ENCODE measurements at regions not wholly inside any gene's neighbourhood (a gene's known extent, or its start where the extent isn't known, plus 50 kb on each side); places are given as distances from the start of the nearest gene placed in this dataset.

- TF ChIP-seq, protein P1, sequence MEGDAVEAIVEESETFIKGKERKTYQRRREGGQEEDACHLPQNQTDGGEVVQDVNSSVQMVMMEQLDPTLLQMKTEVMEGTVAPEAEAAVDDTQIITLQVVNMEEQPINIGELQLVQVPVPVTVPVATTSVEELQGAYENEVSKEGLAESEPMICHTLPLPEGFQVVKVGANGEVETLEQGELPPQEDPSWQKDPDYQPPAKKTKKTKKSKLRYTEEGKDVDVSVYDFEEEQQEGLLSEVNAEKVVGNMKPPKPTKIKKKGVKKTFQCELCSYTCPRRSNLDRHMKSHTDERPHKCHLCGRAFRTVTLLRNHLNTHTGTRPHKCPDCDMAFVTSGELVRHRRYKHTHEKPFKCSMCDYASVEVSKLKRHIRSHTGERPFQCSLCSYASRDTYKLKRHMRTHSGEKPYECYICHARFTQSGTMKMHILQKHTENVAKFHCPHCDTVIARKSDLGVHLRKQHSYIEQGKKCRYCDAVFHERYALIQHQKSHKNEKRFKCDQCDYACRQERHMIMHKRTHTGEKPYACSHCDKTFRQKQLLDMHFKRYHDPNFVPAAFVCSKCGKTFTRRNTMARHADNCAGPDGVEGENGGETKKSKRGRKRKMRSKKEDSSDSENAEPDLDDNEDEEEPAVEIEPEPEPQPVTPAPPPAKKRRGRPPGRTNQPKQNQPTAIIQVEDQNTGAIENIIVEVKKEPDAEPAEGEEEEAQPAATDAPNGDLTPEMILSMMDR (IDR thresholded peaks at IDR 0.05; ENCODE audit: borderline replicate concordance, control extremely low read depth, extremely low read depth, insufficient read depth, missing control alignments) = no peak
- DNase-seq (ENCODE audit: low spot score) = no peak
- in situ Hi-C loops (cut with MboI; ENCODE audit: low sequenced_read_pairs, unreplicated experiment) = no loop called here
Observed at GRCh38 chr5:159824188-159825161, 91.8 kb upstream of the ADRA1B start.

DNA sequence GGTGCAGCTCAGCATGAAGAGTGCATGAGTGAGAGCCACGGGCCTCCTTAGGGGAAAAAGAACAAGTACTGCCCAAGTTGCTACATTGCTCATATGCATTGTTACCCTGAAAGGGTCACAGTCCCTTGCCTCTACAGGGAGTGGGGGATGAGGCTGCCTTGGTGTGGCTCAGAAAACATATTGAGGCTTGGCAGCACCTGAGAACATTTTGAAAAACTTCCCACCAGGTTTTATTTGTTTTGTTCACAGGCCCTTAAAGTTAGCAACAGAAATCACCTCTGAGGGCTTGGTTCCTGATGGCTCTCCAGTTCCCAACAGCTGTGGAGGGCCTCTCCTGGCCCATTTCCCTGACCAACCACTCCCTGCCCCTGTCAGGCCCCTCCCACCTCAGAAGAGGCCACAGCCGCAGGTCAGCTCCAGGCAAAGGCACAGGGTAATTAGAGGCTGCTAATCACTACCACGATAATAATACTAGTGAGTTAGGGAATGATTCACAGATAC lies 90.7 kb upstream of the ADRA1B start:
- in situ Hi-C loops (cut with MboI; ENCODE audit: low sequenced_read_pairs, unreplicated experiment) = no loop called here
- TF ChIP-seq, protein P1 (IDR thresholded peaks at IDR 0.05; ENCODE audit: borderline replicate concordance, control extremely low read depth, extremely low read depth, insufficient read depth, missing control alignments) = no peak
- DNase-seq (ENCODE audit: low spot score) = no peak

- in situ Hi-C loops (cut with MboI; ENCODE audit: low sequenced_read_pairs, unreplicated experiment) = no loop called here
- TF ChIP-seq, protein P1 (IDR thresholded peaks at IDR 0.05; ENCODE audit: borderline replicate concordance, control extremely low read depth, extremely low read depth, insufficient read depth, missing control alignments) = no peak
- peak; percentile 27 for DNase-seq (ENCODE audit: low spot score)
Observed at GRCh38 chr5:159826351-159827214, 89.7 kb upstream of the ADRA1B start.

DNA sequence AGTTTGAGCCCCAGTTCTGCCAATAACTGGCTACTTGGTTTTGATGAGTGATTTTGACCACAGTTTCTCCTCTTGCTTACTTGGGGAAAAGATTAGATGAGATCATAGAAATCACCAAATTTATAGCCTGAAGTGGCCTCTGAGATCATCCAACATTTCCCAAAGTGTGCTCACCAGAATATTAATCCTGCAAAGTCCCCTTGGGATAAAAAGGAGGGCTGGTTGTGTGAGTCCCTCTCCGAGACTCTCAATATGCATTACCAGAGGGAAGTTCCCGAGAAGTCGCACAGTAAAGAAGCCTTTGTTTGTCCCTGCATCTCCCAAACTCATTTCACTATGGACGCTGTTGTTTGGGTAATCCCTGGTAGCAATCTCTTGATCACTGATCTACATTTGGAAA lies 88.4 kb upstream of the ADRA1B start:
- TF ChIP-seq, protein P1 (IDR thresholded peaks at IDR 0.05; ENCODE audit: borderline replicate concordance, control extremely low read depth, extremely low read depth, insufficient read depth, missing control alignments) = no peak
- DNase-seq (ENCODE audit: low spot score) = no peak
- in situ Hi-C loops (cut with MboI; ENCODE audit: low sequenced_read_pairs, unreplicated experiment) = no loop called here

DNA sequence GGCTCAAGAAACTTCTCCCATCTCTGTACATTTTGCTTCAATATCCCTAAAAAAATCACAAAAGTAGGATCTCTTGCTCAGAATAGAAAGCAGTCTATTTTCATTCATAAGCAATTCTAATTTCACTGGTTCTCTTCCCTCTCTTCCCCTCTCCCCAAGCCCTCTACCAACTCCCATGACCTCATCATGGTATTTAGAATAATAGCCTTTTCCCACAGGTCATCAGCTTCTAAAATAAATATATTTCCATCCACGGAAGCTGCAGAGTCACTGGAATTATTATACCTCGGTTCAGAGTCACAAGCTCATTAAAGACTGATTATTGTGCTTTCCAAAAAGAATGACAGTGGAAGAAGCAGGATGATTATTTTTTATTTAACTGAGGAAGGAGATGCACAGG lies 84.2 kb upstream of the ADRA1B start:
- DNase-seq (ENCODE audit: low spot score) = no peak

DNA sequence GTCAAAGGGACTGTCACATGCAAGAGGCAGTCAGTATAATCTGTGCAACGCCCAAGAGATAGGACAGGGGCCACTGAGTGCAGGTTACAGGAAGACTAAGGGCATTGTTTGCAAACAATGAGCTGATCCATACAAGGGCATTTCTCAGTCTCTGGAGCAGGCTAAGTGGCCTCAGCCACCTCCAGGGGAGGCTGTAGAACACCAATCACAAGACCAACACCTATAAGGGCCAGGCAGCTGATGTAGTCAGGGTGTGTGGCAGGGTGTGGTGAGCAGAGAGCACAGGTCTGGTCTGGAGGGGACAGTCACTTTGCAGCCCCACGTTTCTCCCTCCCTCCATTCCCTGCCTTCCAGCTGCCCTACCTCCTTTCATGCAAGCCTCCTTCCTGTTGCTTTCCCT lies 83.2 kb upstream of the ADRA1B start:
- in situ Hi-C loops (cut with MboI; ENCODE audit: low sequenced_read_pairs, unreplicated experiment) = no loop called here
- DNase-seq (ENCODE audit: low spot score) = no peak
- TF ChIP-seq, protein P1 (IDR thresholded peaks at IDR 0.05; ENCODE audit: borderline replicate concordance, control extremely low read depth, extremely low read depth, insufficient read depth, missing control alignments) = no peak

More for the DNA sequence above, 84.2 kb upstream of the ADRA1B start:
- TF ChIP-seq, protein P1 (IDR thresholded peaks at IDR 0.05; ENCODE audit: borderline replicate concordance, control extremely low read depth, extremely low read depth, insufficient read depth, missing control alignments) = no peak
- in situ Hi-C loops (cut with MboI; ENCODE audit: low sequenced_read_pairs, unreplicated experiment) = no loop called here

Data from GM13976 (cell line).